Gastrocnemius medialis (tissue), 4 donors: ENCODE measurements at regions not wholly inside any gene's neighbourhood (a gene's known extent, or its start where the extent isn't known, plus 50 kb on each side); places are given as distances from the start of the nearest gene placed in this dataset.

ENCODE experiments used
- POLR2A ChIP-seq, 2 donors: fragments of 450-650 bp; IDR thresholded peaks; one replicate each; pipeline ENCODE4 v1.6.1; 2017; ENCODE audit warnings: antibody characterized with exemption in 2 of 2, mild to moderate bottlenecking in 2 of 2, moderate library complexity in 2 of 2
- TF ChIP-seq, protein P1 (sequence below), 5 experiments: fragments of 450-650 bp in 3 of 5; fragments of 200-600 bp in 2 of 5; sonication (generic) in 2 of 5; IDR thresholded peaks in 4 of 5; conservative IDR thresholded peaks in 1 of 5; 1 replicate in 4 of 5; 2 replicates in 1 of 5; pipeline ENCODE4 v1.5.1; 2016 to 2019; ENCODE audit warnings: antibody characterized with exemption in 5 of 5, mild to moderate bottlenecking in 3 of 5, moderate library complexity in 3 of 5

DNA sequence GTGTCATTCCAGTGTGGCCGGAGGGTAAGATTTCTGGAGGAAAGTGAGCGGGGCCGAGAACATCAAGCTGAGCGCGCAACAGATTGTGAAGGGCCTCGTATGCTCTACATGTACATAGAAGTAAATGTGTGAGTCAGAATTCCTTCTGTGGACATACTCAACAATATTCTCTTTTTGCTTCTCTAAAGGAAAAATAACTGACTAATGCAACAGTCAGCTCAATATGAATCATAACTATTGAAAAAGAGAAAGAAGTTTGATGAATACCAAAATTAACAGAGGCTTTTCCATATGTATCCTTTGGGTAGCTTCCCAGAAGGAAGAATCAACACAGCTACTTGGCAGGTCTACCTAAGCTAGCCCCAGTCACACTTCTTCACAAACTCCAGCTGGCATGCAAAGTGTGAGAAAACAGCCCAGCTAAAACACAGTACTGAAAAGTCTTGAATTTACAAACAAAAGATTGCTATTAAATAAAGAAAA lies 87.5 kb upstream of the ZFP42 start:
- TF ChIP-seq POLR2A (IDR thresholded peaks at IDR 0.05) = no peak
- TF ChIP-seq, protein P1, sequence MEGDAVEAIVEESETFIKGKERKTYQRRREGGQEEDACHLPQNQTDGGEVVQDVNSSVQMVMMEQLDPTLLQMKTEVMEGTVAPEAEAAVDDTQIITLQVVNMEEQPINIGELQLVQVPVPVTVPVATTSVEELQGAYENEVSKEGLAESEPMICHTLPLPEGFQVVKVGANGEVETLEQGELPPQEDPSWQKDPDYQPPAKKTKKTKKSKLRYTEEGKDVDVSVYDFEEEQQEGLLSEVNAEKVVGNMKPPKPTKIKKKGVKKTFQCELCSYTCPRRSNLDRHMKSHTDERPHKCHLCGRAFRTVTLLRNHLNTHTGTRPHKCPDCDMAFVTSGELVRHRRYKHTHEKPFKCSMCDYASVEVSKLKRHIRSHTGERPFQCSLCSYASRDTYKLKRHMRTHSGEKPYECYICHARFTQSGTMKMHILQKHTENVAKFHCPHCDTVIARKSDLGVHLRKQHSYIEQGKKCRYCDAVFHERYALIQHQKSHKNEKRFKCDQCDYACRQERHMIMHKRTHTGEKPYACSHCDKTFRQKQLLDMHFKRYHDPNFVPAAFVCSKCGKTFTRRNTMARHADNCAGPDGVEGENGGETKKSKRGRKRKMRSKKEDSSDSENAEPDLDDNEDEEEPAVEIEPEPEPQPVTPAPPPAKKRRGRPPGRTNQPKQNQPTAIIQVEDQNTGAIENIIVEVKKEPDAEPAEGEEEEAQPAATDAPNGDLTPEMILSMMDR (IDR thresholded peaks at IDR 0.05 in 4 of 5, conservative IDR thresholded peaks at IDR 0.05 in 1 of 5) = no peak
